ENCODE measurements at regions not wholly inside any gene's neighbourhood (a gene's known extent, or its start where the extent isn't known, plus 50 kb on each side); places are given as distances from the start of the nearest gene placed in this dataset.

- no peak for TF ChIP-seq CTCF (IDR thresholded peaks at IDR 0.05; ENCODE audit: low read depth, low read length, missing control alignments)
- DNase-seq (ENCODE audit: low read depth) = no peak
- no peak overlapping the region for H3K4me3 ChIP-seq (ENCODE audit: low read depth, low read length)
- in situ Hi-C loops (cut with HindIII; ENCODE audit: low sequenced_read_pairs) = no loop called here
Observed at GRCh38 chr6:37113976-37114375, 56.0 kb upstream of the PIM1 start.

- in situ Hi-C loops (cut with HindIII; ENCODE audit: low sequenced_read_pairs) = no loop called here
- no peak overlapping the region for H3K4me3 ChIP-seq (ENCODE audit: low read depth, low read length)
- DNase-seq (ENCODE audit: low read depth) = no peak
- no peak for TF ChIP-seq CTCF (IDR thresholded peaks at IDR 0.05; ENCODE audit: low read depth, low read length, missing control alignments)
Observed at GRCh38 chr6:37114612-37115011, 55.3 kb upstream of the PIM1 start.

DNA sequence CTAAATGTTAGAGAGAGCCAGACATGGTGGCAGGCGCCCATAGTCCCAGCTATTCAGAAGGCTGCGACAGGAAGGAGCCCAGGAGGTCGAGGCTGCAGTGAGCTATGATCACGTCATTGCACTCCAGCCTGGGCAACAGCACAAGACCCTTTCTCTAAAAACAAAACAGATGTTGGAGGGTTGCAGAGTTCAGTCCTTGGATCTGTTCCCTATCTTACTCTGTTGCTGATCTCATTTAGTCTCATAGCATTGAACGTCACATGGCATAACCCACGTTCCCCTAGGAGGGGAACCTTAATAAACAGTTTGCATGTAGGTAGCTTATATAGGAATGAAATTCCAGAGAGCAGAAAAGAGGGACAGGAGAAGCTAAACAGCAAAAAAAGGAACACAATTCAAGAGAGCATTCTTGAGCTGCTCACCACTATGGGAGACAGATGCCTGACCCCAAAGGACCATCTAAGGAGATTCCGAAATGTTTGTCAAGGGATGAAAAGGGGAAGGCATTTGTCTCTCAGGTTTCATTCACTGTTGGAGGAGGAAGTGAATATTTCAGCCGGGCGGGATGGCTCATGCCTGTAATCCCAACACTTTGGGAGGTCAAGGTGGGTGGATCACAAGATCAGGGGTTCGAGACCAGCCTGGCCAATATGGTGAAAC lies 54.6 kb upstream of the PIM1 start:
- TF ChIP-seq CTCF (IDR thresholded peaks at IDR 0.05; ENCODE audit: low read depth, low read length, missing control alignments) = no peak

DNA sequence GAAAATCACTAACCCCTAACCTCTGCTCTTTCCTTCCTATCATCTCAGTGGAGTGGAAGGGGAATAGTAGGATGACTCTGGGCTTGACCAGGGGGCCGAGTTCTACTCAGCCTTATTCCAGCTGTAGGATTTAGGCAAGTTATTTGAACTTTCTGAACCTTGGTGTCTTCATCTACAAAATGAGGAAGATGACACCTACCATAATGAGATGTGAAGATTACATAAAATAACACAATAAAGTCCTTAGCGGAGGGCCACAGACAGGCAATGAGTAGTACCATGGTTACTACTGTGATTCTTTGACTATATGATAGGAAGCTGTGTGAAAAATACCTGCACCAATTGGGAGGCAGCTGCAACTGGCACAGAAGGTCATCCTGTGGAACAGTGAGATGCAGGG lies 53.6 kb upstream of the PIM1 start:
- TF ChIP-seq CTCF (IDR thresholded peaks at IDR 0.05; ENCODE audit: low read depth, low read length, missing control alignments) = no peak

More for the DNA sequence above, 54.6 kb upstream of the PIM1 start:
- DNase-seq (ENCODE audit: low read depth) = no peak
- in situ Hi-C loops (cut with HindIII; ENCODE audit: low sequenced_read_pairs) = no loop called here
- H3K4me3 ChIP-seq (ENCODE audit: low read depth, low read length) = no peak overlapping the region

DNA sequence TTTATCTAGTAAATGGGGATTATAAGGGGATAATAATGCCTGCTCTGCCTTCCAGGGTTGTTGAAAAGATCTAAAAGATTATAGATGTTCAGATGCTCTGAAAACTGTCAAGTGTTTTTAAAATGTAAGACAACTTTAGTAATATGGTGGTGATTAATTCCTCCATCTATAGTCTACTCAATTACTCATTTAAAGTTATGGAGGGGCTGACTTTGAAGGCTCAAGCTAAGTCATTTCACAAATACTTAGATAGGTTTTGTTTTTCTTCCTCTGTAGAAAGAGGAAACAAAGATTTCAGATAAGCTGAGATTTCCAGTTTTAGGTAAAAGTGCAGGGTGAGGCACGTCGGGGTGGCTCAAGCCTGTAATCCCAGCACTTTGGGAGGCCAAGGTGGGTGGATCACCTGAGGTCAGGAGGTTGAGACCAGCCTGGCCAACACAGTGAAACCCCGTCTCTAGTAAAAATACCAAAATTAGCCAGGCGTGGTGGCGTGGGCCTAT lies 50.5 kb upstream of the PIM1 start:
- in situ Hi-C loops (cut with HindIII; ENCODE audit: low sequenced_read_pairs) = no loop called here
- no peak overlapping the region for H3K4me3 ChIP-seq (ENCODE audit: low read depth, low read length)
- TF ChIP-seq CTCF (IDR thresholded peaks at IDR 0.05; ENCODE audit: low read depth, low read length, missing control alignments) = no peak
- no peak for DNase-seq (ENCODE audit: low read depth)

More for the DNA sequence above, 53.6 kb upstream of the PIM1 start:
- DNase-seq (ENCODE audit: low read depth) = no peak
- no peak overlapping the region for H3K4me3 ChIP-seq (ENCODE audit: low read depth, low read length)
- in situ Hi-C loops (cut with HindIII; ENCODE audit: low sequenced_read_pairs) = no loop called here

Data from astrocyte of the cerebellum (primary cell).